Neuronal stem cell (in vitro differentiated cells): ENCODE measurements at regions not wholly inside any gene's neighbourhood (a gene's known extent, or its start where the extent isn't known, plus 50 kb on each side); places are given as distances from the start of the nearest gene placed in this dataset.
A peak's percentile ranks its signal among the peaks of the same experiment; 100 is the strongest.

Source experiments
- DNase-seq: peaks from one replicate; pipeline ENCODE4 v3.0.0-alpha.2; 2013; ENCODE audit warnings: low spot score
- H2AFZ ChIP-seq: one replicate; pipeline ENCODE4 v1.6.1; 2013; ENCODE audit warnings: mild to moderate bottlenecking, low read length, inconsistent platforms
- H2AK5ac ChIP-seq: 2 replicates; pipeline ENCODE4 v1.6.1; 2013; ENCODE audit warnings: low read depth, mild to moderate bottlenecking, inconsistent platforms, low read length, moderate library complexity, mixed read lengths
- H2BK120ac ChIP-seq: 2 replicates; pipeline ENCODE4 v1.6.1; 2013; ENCODE audit warnings: low read depth, mild to moderate bottlenecking, inconsistent platforms, low read length, moderate library complexity, mixed read lengths
- H2BK12ac ChIP-seq: one replicate; pipeline ENCODE4 v1.6.1; 2013; ENCODE audit warnings: low read length, inconsistent platforms
- H2BK15ac ChIP-seq: 2 replicates; pipeline ENCODE4 v1.6.1; 2013; ENCODE audit warnings: mild to moderate bottlenecking, low read length, inconsistent platforms, mixed read lengths
- H2BK5ac ChIP-seq: one replicate; pipeline ENCODE4 v1.6.1; 2013; ENCODE audit warnings: inconsistent platforms, mild to moderate bottlenecking, low read length, moderate library complexity
- H3K14ac ChIP-seq: one replicate; pipeline ENCODE4 v1.6.1; 2013; ENCODE audit warnings: low read length, inconsistent platforms
- H3K18ac ChIP-seq: 2 replicates; pipeline ENCODE4 v1.6.1; 2013; ENCODE audit warnings: low read length, inconsistent platforms
- H3K23ac ChIP-seq: 2 replicates; pipeline ENCODE4 v1.6.1; 2013; ENCODE audit warnings: low read depth, mild to moderate bottlenecking, mixed read lengths, low read length, inconsistent platforms; ENCODE audit not compliant: poor library complexity
- H3K27ac ChIP-seq: replicated peaks from 3 replicates; pipeline ENCODE4 v1.5.1; 2013; ENCODE audit warnings: low read length, inconsistent platforms
- H3K27me3 ChIP-seq, 3 experiments: 2 replicates each; pipeline ENCODE4 v1.6.1; 2013; ENCODE audit warnings: low read length in 3 of 3, mild to moderate bottlenecking in 2 of 3, inconsistent platforms in 1 of 3, low read depth in 1 of 3, mixed read lengths in 1 of 3, moderate library complexity in 1 of 3; ENCODE audit not compliant: control insufficient read depth in 3 of 3, insufficient read depth in 3 of 3
- H3K36me3 ChIP-seq, 2 donors: replicated peaks in 1 of 2; 2 replicates each; pipeline ENCODE4 v1.6.1; 2013; ENCODE audit warnings: low read length in 2 of 2; ENCODE audit not compliant: control insufficient read depth in 2 of 2, insufficient read depth in 2 of 2
- H3K4ac ChIP-seq: 2 replicates; pipeline ENCODE4 v1.6.1; 2013; ENCODE audit warnings: inconsistent platforms, mild to moderate bottlenecking, low read length, moderate library complexity
- H3K4me1 ChIP-seq, 2 donors: 1 replicate in 1 of 2; 2 replicates in 1 of 2; pipeline ENCODE4 v1.6.1; 2013; ENCODE audit warnings: low read length in 2 of 2, low read depth in 1 of 2; ENCODE audit not compliant: control insufficient read depth in 2 of 2, insufficient read depth in 1 of 2
- H3K4me2 ChIP-seq: one replicate; pipeline ENCODE4 v1.6.1; 2013; ENCODE audit warnings: mild to moderate bottlenecking, low read length, inconsistent platforms; ENCODE audit not compliant: insufficient read depth, poor library complexity, severe bottlenecking
- H3K4me3 ChIP-seq, 2 donors: 2 replicates each; pipeline ENCODE4 v1.5.1; 2013; ENCODE audit warnings: low read length in 2 of 2, mild to moderate bottlenecking in 2 of 2, inconsistent platforms in 1 of 2, moderate library complexity in 1 of 2
- H3K79me1 ChIP-seq: one replicate; pipeline ENCODE4 v1.6.1; 2013; ENCODE audit warnings: low read depth, mild to moderate bottlenecking, inconsistent platforms, low read length, moderate library complexity
- H3K9ac ChIP-seq: one replicate; pipeline ENCODE4 v1.6.1; 2013; ENCODE audit warnings: mild to moderate bottlenecking, low read depth, low read length, inconsistent platforms; ENCODE audit not compliant: poor library complexity
- H3K9me3 ChIP-seq, 2 donors: replicated peaks in 1 of 2; 2 replicates each; pipeline versions ENCODE3 to v1.6.1; 2013; ENCODE audit warnings: low read length in 2 of 2, mild to moderate bottlenecking in 2 of 2, inconsistent platforms in 1 of 2, low read depth in 1 of 2, mixed read lengths in 1 of 2, moderate library complexity in 1 of 2; ENCODE audit not compliant: control insufficient read depth in 2 of 2, insufficient read depth in 1 of 2
- H4K8ac ChIP-seq: one replicate; pipeline ENCODE4 v1.6.1; 2013; ENCODE audit warnings: low read depth, mild to moderate bottlenecking, inconsistent platforms, low read length, moderate library complexity
- H4K91ac ChIP-seq: one replicate; pipeline ENCODE4 v1.6.1; 2013; ENCODE audit warnings: low read length, low read depth, mild to moderate bottlenecking, inconsistent platforms; ENCODE audit not compliant: poor library complexity
- WGBS, 2 donors: extraction: QIAGEN DNeasy Blood & Tissue Kit; methylation state at CpG; one replicate each; pipeline ENCODE4 v1.1.7; 2013; ENCODE audit warnings: missing lambda C conversion rate in 2 of 2, mixed read lengths in 1 of 2; ENCODE audit not compliant: insufficient read length in 2 of 2, insufficient replicate concordance in 1 of 2; ENCODE audit errors: extremely low coverage in 2 of 2; 5-methylcytosine and 5-hydroxymethylcytosine counted together

DNA sequence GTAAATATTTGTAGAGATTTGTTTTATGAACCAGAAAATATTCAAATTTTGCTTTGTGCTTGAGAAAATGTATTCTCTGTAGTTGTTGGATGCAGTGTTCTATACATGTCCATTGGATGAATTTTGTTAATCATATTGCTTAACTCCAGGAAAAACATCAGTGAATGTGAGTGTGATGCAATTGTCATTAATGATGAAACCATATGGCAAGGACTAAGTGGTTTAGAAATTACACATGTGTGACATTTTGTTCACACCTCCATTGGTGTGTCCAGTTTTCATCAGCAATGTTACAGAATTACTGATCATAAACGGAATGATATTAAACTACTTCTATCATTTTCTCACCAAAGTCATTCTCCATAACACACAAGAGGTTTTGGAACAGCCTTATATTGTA is 151.8 kb upstream of the ST6GALNAC5 start:
- no peak overlapping the region for H3K14ac ChIP-seq
- no peak overlapping the region for H3K9ac ChIP-seq
- no peak overlapping the region for H3K4ac ChIP-seq
- H2BK15ac ChIP-seq, result no peak overlapping the region
- DNase-seq, result no peak
- no peak overlapping the region for H4K91ac ChIP-seq
- no peak overlapping the region for H3K27ac ChIP-seq
- no peak overlapping the region for H2BK120ac ChIP-seq
- no peak overlapping the region for H3K23ac ChIP-seq
- H3K18ac ChIP-seq, result no peak overlapping the region
- no peaks in the 10 kb centered on the region for H3K36me3 ChIP-seq
- no peaks in the 10 kb centered on the region for H3K9me3 ChIP-seq
- no peak overlapping the region for H2BK12ac ChIP-seq
- no peaks in the 10 kb centered on the region for H3K79me1 ChIP-seq
- H3K4me3 ChIP-seq, result no peak overlapping the region
- no peak overlapping the region for H2AFZ ChIP-seq
- H3K4me1 ChIP-seq, result no peaks in the 10 kb centered on the region
- no CpG with 5 or more reads among the region's 1 CpG for WGBS, 2 donors
- H2BK5ac ChIP-seq, result no peak overlapping the region
- H3K27me3 ChIP-seq, result no peaks in the 10 kb centered on the region
- no peak overlapping the region for H3K4me2 ChIP-seq
- no peak overlapping the region for H2AK5ac ChIP-seq
- H4K8ac ChIP-seq, result no peak overlapping the region

DNA sequence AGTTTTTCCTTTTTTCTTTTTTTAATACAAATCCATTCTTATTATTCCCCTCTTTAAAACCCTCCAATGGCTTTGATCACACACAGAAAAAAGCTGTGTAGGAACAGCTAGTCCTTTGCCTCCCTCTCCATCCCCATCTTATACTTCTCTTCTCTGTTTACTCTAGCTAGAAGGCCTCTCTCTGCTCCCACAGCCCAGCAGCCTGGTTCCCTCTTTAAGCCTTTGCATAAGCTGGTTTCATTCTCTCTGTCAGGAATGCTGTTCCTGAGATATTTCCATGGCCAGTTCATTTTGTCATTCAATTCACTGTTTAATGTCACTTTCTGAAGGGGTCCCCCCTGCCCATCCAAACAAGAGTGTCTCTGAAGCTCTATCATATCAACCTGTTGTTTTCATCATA is 143.3 kb upstream of the ST6GALNAC5 start:
- Histone ChIP-seq H3K36me3 (no peaks in the 10 kb centered on the region), H3K27ac (no peak overlapping the region), H2BK5ac (no peak overlapping the region), H2BK15ac (no peak overlapping the region), H3K27me3 (no peaks in the 10 kb centered on the region), H3K18ac (no peak overlapping the region), H2AK5ac (no peak overlapping the region), H3K79me1 (no peaks in the 10 kb centered on the region), H4K8ac (no peak overlapping the region), H2BK120ac (no peak overlapping the region), H2AFZ (no peak overlapping the region), H3K23ac (no peak overlapping the region), H3K4me1 (no peaks in the 10 kb centered on the region), H3K4me2 (no peak overlapping the region), H4K91ac (no peak overlapping the region), H3K4ac (no peak overlapping the region), H3K9me3 (no peaks in the 10 kb centered on the region), H3K9ac (no peak overlapping the region), H2BK12ac (no peak overlapping the region), H3K14ac (no peak overlapping the region), H3K4me3 (no peak overlapping the region)
- no peak for DNase-seq

DNA sequence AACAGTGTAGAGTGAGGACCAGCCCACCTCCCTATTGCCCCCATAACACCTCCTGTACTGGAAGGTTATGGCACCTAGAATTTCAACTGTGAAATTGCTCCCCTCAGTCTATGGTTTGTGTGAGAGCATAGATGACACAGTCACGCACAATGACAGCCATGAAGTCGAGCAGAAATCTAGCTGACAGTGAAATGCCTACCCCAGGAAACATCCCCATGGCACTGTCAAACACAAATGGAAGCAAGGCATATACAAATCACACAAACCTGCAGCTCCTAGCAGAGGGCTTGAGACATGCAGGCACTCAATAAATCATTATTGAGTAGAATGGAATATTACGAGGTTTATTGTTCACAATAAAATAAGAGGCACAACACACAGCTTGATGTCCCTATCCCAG is 142.5 kb upstream of the ST6GALNAC5 start:
- no peak overlapping the region for H2BK12ac ChIP-seq
- H2BK5ac ChIP-seq, result no peak overlapping the region
- no peak overlapping the region for H2AFZ ChIP-seq
- H3K27ac ChIP-seq, result no peak overlapping the region
- no peak overlapping the region for H2BK15ac ChIP-seq
- H3K14ac ChIP-seq, result no peak overlapping the region
- H4K8ac ChIP-seq, result no peak overlapping the region
- H2BK120ac ChIP-seq, result no peak overlapping the region
- H3K4me3 ChIP-seq, result no peak overlapping the region
- no peak overlapping the region for H3K4me2 ChIP-seq
- H3K79me1 ChIP-seq, result no peaks in the 10 kb centered on the region
- no peaks in the 10 kb centered on the region for H3K4me1 ChIP-seq
- no peak overlapping the region for H3K9ac ChIP-seq
- DNase-seq, result no peak
- H3K36me3 ChIP-seq, result no peaks in the 10 kb centered on the region
- H3K4ac ChIP-seq, result no peak overlapping the region
- H3K23ac ChIP-seq, result no peak overlapping the region
- no peaks in the 10 kb centered on the region for H3K9me3 ChIP-seq
- no peak overlapping the region for H3K18ac ChIP-seq
- no peak overlapping the region for H4K91ac ChIP-seq
- no CpG with 5 or more reads among the region's 3 CpGs for WGBS, 2 donors
- H3K27me3 ChIP-seq, result no peaks in the 10 kb centered on the region
- H2AK5ac ChIP-seq, result no peak overlapping the region

DNA sequence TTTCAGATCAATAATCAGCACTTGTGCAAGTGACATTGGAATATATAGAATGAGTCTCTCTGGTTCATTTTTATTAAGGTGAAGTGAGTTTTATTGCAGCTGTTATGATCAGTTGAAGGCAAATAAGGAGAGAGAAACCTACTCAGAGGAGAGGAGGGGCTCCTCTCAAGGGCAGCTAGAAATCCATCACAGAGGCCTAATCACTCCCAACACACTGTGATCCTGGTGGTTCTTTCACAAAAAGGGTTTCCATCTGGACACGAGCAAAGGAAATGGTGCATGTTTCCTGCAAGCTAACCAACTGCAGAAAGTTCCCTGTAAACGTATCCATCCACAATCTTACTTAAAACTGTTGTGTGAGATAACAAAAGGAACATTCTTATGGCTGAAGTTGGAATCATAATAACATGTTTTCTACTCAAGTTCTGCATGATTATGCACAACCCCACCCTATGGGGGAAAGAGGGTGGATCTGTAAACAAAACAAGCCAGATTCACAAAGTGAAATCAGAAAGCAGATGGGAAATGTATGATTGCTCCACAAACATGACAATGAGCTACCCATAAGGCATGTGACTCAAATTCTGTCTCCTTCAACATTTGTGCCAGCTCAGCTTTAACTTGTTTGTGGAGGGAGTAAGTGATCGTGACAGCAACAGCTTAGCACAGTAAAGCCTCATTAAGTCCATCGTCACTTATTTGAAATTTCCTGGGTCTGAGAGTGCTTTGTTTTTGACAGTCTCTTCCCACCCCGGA is 141.2 kb upstream of the ST6GALNAC5 start:
- Histone ChIP-seq H2BK120ac (no peak overlapping the region), H2BK5ac (no peak overlapping the region), H3K36me3 (no peaks in the 10 kb centered on the region), H2BK15ac (no peak overlapping the region), H2AK5ac (no peak overlapping the region), H3K4me2 (no peak overlapping the region), H3K4me3 (no peak overlapping the region), H3K18ac (no peak overlapping the region), H2AFZ (peak overlapping the region; percentile 8), H4K91ac (no peak overlapping the region), H3K14ac (no peak overlapping the region), H3K9me3 (no peaks in the 10 kb centered on the region), H3K23ac (no peak overlapping the region), H3K4me1 (peaks cover 0 to 2% of the 10 kb centered on the region in 2 donors), H2BK12ac (no peak overlapping the region), H3K4ac (no peak overlapping the region), H3K9ac (no peak overlapping the region), H3K27ac (no peak overlapping the region), H4K8ac (no peak overlapping the region), H3K79me1 (no peaks in the 10 kb centered on the region), H3K27me3 (no peaks in the 10 kb centered on the region)
- WGBS, 2 donors, result no CpG with 5 or more reads among the region's 5 CpGs
- no peak for DNase-seq
